Neuron (in vitro differentiated cells): ENCODE measurements at regions not wholly inside any gene's neighbourhood (a gene's known extent, or its start where the extent isn't known, plus 50 kb on each side); places are given as distances from the start of the nearest gene placed in this dataset.
"Not testable (repeated sequence)": the region's sequence is repeated elsewhere in the genome, so short reads cannot be mapped to it uniquely, and the experiment has no call there.

ENCODE experiments used
- H2AFZ ChIP-seq: one replicate; pipeline ENCODE4 v1.6.1; 2013; ENCODE audit warnings: low read depth, mild to moderate bottlenecking, inconsistent platforms, low read length, moderate library complexity
- H3K27me3 ChIP-seq: one replicate; pipeline ENCODE4 v1.6.1; 2013; ENCODE audit warnings: low read length; ENCODE audit not compliant: insufficient read depth
- H3K36me3 ChIP-seq: one replicate; pipeline ENCODE4 v1.6.1; 2013; ENCODE audit warnings: low read length; ENCODE audit not compliant: insufficient read depth
- H3K4me1 ChIP-seq: one replicate; pipeline ENCODE4 v1.6.1; 2013; ENCODE audit warnings: low read length; ENCODE audit not compliant: insufficient read depth
- H3K4me3 ChIP-seq: 2 replicates; pipeline ENCODE4 v1.5.1; 2013; ENCODE audit warnings: mild to moderate bottlenecking, low read length, moderate library complexity
- H3K9me3 ChIP-seq: one replicate; pipeline ENCODE4 v1.6.1; 2013; ENCODE audit warnings: low read length

- no peaks in the 10 kb centered on the region for H3K27me3 ChIP-seq
- H3K4me1 ChIP-seq = peaks cover 2% of the 10 kb centered on the region
- no peak overlapping the region for H2AFZ ChIP-seq
- H3K4me3 ChIP-seq = no peak overlapping the region
- peaks cover 2% of the 10 kb centered on the region for H3K9me3 ChIP-seq
- H3K36me3 ChIP-seq = peaks cover 18% of the 10 kb centered on the region
Measured at GRCh38 chr21:16211339-16212303, 481.8 kb downstream of the USP25 start.

GRCh38 chr21:16213518-16213917 is 483.7 kb downstream of the USP25 start:
- Histone ChIP-seq H3K36me3 (peaks cover 20% of the 10 kb centered on the region), H3K9me3 (peaks cover 2% of the 10 kb centered on the region), H3K27me3 (no peaks in the 10 kb centered on the region), H3K4me1 (peaks cover 2% of the 10 kb centered on the region), H3K4me3 (no peak overlapping the region), H2AFZ (no peak overlapping the region)

DNA sequence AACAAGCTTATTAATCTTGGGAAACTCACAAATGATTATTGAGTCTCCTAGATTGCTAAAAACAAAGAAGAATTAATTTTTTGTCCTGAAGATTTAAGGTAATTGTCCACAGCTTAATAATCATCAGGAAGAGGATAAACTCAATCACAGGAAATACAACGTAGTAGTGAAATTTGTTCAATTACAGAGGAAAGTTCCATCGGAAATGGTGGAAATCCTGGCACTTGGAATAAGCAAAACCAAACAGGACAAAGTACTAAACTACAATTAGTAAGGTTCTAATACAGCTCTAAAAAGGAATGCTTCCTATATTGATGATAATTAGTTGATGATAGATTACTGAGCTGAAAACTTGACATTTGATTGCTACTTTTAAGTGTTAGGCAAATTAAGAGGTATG is 485.4 kb downstream of the USP25 start:
- Histone ChIP-seq H2AFZ (no peak overlapping the region), H3K36me3 (peaks cover 30% of the 10 kb centered on the region), H3K9me3 (no peaks in the 10 kb centered on the region), H3K27me3 (no peaks in the 10 kb centered on the region), H3K4me3 (no peak overlapping the region), H3K4me1 (peaks cover 2% of the 10 kb centered on the region)

DNA sequence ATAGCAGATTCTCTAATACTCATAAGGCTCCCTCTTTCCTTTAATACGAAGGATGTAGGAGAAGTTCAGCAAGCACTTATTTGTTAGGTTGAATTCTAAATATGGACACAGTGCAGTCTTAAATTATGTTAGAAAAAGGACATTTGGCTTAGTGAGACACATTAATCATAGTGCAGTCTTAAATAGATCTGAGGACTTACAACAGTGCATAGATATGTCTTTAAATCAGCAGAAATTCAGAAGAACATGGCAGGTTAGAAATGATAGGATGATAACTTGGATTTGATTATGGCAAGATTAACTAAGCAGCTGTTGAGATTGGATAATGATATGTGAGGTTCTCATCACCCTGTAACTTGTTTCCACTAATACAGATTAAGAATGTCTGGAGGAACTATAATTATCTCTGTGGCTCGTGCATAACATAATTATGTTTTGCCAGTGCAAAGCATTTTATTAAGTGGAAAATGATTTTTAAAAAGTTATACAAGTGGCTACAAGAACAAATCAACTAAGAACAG is 485.9 kb downstream of the USP25 start:
- H2AFZ ChIP-seq = no peak overlapping the region
- no peaks in the 10 kb centered on the region for H3K27me3 ChIP-seq
- H3K4me1 ChIP-seq = peaks cover 2% of the 10 kb centered on the region
- peaks cover 34% of the 10 kb centered on the region for H3K36me3 ChIP-seq
- peaks cover 3% of the 10 kb centered on the region for H3K9me3 ChIP-seq
- no peak overlapping the region for H3K4me3 ChIP-seq

GRCh38 chr21:16216288-16216962 is 486.6 kb downstream of the USP25 start:
- H3K27me3 ChIP-seq = no peaks in the 10 kb centered on the region
- peaks cover 40% of the 10 kb centered on the region for H3K36me3 ChIP-seq
- no peak overlapping the region for H2AFZ ChIP-seq
- peaks cover 3% of the 10 kb centered on the region for H3K9me3 ChIP-seq
- peaks cover 2% of the 10 kb centered on the region for H3K4me1 ChIP-seq
- H3K4me3 ChIP-seq = no peak overlapping the region

DNA sequence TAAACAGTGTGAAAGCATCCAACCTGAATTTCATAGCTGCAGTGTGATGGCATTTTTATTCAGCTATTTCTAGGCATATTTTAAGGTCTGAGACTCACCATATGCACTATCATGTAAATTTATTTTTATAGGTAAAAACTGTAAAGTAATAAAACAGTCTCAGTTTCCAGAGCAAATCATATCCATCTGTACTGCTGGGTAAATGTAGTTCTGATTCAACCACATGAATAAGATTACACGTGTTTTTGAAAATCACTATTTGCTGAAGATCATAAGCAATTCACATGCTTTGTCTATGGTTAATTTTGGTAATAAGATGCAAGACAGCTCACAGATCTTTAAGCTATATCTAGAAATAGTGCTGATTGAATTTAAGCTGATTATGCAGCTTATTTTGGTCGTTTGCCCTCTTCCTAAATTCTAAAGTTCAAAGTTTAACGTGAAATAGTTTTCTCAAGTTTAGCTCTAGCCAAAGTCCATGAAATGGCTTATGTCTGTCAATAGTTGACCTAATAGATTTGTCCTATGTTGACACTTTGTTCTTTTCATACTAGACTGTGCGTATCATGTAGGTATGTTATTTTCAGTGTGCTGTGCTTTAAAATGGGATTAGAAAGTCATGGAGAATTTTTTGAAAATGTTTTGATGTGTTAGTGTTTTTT is 489.0 kb downstream of the USP25 start:
- H3K27me3 ChIP-seq = no peaks in the 10 kb centered on the region
- no peaks in the 10 kb centered on the region for H3K4me1 ChIP-seq
- H3K9me3 ChIP-seq = peaks cover 7% of the 10 kb centered on the region
- H3K36me3 ChIP-seq = peaks cover 56% of the 10 kb centered on the region
- no peak overlapping the region for H2AFZ ChIP-seq
- no peak overlapping the region for H3K4me3 ChIP-seq

- Histone ChIP-seq H3K9me3 (peaks cover 30% of the 10 kb centered on the region), H3K36me3 (peaks cover 49% of the 10 kb centered on the region)
- H3K27me3 ChIP-seq, H2AFZ ChIP-seq, H3K4me1 ChIP-seq, H3K4me3 ChIP-seq: not testable (repeated sequence)
Measured at GRCh38 chr21:16224756-16225155, 495.0 kb downstream of the USP25 start.

DNA sequence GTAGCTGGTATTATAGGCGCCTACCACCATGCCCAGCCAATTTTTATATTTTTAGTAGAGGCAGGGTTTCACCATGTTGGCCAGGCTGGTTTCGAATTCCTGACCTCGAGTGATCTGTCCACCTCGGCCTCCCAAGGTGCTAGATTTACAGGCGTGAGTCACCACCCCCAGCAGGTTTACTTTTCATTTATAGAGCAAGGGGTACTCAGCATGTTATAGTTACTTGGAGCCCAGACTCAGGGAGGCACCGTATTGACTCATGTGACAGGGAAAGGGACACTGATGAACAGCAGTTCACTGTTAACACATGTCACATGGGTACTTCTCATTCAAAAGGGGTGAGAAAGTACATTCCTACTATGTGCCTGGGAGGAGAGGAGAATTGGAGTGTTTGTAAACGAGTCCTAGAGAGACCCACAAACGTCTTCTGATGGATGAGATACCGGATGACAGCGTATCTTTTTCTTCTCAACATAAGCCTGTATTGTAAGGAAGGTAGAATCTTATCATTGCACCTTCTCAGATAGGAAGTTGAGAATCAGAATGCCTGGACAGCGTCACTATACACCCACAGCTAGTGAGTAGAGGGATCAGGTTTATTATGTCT is 510.0 kb downstream of the USP25 start:
- Histone ChIP-seq H3K4me3 (no peak overlapping the region), H3K4me1 (no peaks in the 10 kb centered on the region), H3K36me3 (peaks cover 7% of the 10 kb centered on the region), H3K27me3 (no peaks in the 10 kb centered on the region), H2AFZ (no peak overlapping the region), H3K9me3 (peaks cover 6% of the 10 kb centered on the region)

DNA sequence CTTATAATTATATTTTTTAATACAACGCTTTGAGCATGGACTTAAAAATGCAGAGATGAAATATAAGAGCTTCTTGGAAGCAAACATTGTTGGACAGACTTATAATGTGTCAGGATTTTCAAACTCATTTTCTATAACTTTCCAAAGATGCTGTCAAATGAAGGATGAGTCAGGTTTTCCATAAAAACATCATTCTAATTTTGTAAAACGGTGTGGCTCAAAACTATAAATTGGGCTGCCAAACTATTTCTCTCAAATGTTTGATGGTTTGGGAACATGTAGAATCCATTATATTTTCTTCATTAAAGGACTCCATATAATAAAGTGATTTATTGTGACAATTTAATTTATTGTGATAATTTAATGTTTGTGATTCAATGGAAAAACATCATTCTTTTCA is 511.2 kb downstream of the USP25 start:
- Histone ChIP-seq H3K4me1 (no peaks in the 10 kb centered on the region), H3K4me3 (no peak overlapping the region), H3K36me3 (peaks cover 6% of the 10 kb centered on the region), H3K9me3 (peaks cover 7% of the 10 kb centered on the region), H3K27me3 (no peaks in the 10 kb centered on the region), H2AFZ (no peak overlapping the region)

DNA sequence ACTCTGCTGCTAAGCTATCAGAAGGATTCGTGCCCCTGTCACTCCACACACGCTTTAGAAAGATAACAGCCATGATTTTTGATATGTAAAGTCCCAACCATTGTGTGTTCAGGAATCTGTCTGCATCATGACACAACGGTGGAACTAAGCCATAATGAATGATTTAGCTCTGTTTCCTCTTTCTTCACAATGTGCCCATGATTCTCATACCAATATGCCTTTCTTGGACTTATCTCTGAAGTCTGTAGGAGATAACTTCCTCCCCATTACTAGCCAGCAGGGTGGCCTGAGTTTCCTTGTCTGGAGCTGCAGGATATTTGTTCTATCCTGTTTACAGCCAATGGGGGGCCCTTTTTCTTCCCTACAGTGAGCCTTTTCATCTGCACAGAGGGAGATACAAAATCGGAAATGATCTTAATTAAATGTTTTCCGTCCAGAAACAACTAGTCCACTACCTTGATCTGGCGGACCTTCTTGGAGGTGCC is 511.7 kb downstream of the USP25 start:
- no peak overlapping the region for H2AFZ ChIP-seq
- peaks cover 8% of the 10 kb centered on the region for H3K36me3 ChIP-seq
- no peak overlapping the region for H3K4me3 ChIP-seq
- H3K9me3 ChIP-seq = peaks cover 10% of the 10 kb centered on the region
- H3K27me3 ChIP-seq = no peaks in the 10 kb centered on the region
- H3K4me1 ChIP-seq = no peaks in the 10 kb centered on the region

- Histone ChIP-seq H3K27me3 (no peaks in the 10 kb centered on the region), H2AFZ (no peak overlapping the region), H3K4me1 (no peaks in the 10 kb centered on the region)
Measured at GRCh38 chr21:16243396-16243795, 513.6 kb downstream of the USP25 start.

DNA sequence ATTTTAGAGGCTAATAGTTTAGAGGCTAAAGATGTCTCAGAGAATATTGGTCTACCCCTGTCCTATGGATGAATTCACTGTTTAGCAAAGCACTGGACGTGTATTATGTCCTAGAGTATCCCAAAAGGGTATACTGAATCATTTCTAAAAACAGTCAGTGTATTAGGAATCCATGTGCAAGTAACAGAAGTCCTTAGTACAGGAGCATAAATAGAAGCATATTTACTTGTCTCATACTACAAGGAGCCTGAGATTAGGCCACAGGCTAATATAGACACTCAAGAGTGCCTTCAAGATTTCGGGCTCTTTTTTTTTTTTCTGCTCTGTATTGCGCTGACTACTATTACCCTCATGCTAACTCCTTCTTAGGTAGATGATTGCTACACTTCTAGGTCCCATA is 518.9 kb downstream of the USP25 start:
- peaks cover 19% of the 10 kb centered on the region for H3K36me3 ChIP-seq
- H2AFZ ChIP-seq = no peak overlapping the region
- H3K27me3 ChIP-seq = no peaks in the 10 kb centered on the region
- H3K9me3 ChIP-seq = peaks cover 7% of the 10 kb centered on the region
- H3K4me3 ChIP-seq = no peak overlapping the region
- H3K4me1 ChIP-seq = no peaks in the 10 kb centered on the region

More at GRCh38 chr21:16243396-16243795, 513.6 kb downstream of the USP25 start:
- Histone ChIP-seq H3K36me3 (peaks cover 13% of the 10 kb centered on the region), H3K9me3 (peaks cover 12% of the 10 kb centered on the region), H3K4me3 (no peak overlapping the region)
